NCI-H1105 (cell line): ENCODE measurements at regions not wholly inside any gene's neighbourhood (a gene's known extent, or its start where the extent isn't known, plus 50 kb on each side); places are given as distances from the start of the nearest gene placed in this dataset.

ENCODE experiments used
- DNase-seq: peaks from one replicate; lab custom pipeline; 2025; lab: John Stamatoyannopoulos, UW

DNA sequence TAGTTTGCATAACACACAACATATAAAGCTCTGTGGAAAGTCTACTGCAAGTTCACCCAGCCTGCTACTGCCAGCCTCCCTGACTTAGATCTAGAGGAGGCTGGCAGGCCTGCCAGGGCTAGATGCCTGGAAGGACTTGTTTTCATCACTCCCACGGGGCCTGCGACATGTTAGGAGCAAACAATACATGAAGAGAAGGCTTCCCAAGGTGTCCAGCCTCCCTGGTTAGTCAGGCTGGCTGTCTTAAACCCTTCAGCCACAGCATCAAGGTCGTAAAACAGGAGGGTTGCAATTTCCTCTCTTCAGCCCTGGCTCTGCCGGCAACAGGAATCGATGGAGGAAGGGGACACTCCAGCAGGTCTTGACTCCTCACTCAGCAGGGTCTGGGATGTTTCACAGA, 104.5 kb downstream of the NGF start:
- DNase-seq = no peak

DNA sequence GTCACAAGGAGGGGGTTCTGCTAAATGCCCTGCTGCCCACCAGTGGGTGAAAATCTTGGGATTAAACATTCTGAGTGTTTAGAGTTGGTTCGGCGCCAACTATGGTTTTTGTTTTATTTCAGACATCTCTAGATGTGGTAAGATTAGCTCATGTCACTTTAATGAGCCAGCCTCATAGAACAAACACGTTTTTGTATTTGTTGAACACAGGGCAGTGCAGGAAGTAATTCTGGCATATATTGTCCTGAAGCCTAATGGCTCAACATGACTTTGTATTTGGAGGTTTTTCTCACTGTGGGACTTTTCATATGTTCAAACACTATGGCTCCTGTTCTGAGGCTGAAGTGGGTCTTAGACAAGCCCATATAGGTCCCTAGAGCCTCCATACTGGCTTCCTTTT, 107.8 kb downstream of the NGF start:
- no peak for DNase-seq

DNA sequence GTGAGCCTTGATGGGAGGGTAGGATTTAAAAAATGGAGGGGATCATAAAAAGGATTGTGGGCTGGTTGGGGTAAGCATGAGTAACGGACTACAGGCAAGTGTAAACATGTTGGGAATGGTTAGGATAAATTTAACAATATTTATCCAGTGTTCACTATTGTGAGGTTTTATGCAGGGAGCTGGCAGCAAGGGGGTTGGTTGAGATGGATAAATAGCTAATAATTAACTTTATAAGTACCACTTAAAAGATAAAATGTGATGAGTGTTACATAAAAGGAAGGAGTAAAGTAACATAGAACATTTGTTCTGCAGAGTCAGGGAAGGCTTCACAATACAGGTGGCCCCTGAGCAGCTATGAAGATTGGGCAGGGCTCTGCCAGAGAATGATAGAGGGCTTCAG, 109.0 kb downstream of the NGF start:
- peak; percentile 90 for DNase-seq

DNA sequence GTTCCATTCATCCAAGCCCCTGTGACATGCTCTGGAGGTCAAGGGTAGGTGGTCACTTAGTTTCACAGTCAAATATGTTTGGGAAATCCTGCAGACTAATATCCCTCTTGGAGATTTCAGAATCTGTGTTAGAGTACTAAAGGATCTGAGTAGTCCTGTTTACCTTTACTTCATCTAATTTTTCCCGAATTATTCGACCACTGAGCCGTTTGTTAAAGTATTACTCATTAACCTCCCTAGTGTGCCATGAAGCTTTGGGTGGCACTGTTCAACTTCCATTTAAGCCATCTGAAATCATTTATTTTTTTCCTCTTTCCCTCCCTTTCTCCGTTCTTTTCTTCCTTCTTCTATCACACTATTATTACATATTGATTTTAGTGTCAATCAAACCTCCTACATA, 109.9 kb downstream of the NGF start:
- DNase-seq = no peak

DNA sequence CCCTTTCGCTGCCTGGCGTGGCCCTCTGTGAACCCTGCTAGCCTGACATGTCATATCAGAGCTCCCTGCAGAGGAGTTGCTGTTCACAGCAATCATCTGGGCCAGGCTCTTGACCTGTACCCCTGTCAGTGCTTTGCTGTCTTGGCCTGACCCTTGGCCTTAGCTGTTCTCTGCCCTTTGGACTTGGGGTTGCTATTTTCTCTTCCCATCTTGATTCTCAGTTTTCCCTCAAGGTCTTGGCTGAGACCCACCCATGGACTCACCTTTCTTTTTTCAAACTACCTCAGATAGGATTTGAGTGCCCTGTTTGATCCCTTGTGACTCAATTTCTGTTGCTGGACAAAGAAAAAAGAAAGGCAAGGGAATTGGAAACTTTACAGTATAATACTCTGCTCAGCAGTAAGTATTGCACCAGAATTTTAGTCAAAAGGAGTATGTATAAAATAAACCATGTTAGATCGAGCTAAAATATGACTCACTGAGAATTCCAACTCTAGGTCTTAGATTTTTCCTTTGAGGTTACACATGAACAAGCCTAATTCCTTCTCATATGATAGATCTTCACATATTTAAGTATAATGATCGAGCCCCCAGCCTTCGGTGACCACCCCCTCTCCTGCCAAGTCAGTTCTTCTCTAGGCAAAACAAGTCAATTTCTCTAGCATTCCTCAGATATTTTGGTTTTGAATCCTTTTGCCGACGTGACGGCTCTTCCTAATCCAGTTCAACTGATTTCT, 110.5 kb downstream of the NGF start:
- DNase-seq = no peak

DNA sequence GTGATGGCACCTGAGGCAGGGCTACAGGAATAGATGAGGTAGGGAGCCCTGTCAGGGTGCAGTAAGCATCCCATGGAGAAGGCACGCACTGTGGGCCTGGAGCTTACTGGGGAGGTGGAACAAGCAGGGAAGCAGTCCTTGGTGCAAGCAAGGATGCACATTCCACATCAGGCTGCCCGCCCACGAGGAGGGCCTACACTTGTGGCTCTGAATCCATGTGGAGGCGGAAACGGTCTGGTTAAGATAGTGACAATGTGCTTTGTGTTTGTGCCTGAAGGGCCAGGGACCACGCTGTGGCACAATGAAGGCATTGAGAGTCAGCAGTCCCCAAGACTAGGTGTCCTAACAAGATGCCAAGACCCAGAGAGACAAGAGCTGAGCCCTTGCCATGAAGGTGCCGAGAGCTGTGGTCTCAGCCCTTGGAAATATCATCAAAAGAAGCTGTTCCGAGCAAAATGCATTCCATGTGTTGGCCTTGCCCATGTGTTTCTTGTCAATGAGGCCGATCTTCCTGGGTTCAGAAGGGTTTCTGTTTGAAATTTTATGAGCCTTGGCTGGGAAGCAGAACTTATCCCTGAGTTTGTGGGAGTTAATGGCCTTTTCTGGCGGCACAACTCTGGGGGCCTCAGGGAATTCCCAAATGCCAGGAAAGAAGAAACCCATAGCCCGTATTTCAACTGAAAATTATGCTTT, 111.9 kb downstream of the NGF start:
- no peak for DNase-seq

DNA sequence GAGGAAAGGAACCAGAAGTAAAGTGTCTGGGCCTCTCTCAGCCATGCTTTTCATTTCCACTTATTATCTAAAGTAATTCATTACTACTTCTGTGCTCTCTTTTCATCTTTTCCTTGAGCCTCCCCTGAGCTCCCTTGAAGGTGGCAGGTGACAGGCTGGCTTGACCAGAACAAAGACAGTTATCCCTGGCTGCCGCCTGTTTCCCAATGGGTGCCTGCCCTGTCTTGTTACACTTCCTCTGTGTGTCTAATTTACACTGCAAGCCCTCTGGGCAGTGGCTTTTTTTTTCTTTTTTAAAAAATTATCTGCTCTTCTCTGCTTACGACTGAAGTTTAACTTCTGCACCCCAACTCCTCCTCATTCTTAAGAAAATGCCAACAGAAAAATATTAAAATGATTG, 113.4 kb downstream of the NGF start:
- no peak for DNase-seq

DNA sequence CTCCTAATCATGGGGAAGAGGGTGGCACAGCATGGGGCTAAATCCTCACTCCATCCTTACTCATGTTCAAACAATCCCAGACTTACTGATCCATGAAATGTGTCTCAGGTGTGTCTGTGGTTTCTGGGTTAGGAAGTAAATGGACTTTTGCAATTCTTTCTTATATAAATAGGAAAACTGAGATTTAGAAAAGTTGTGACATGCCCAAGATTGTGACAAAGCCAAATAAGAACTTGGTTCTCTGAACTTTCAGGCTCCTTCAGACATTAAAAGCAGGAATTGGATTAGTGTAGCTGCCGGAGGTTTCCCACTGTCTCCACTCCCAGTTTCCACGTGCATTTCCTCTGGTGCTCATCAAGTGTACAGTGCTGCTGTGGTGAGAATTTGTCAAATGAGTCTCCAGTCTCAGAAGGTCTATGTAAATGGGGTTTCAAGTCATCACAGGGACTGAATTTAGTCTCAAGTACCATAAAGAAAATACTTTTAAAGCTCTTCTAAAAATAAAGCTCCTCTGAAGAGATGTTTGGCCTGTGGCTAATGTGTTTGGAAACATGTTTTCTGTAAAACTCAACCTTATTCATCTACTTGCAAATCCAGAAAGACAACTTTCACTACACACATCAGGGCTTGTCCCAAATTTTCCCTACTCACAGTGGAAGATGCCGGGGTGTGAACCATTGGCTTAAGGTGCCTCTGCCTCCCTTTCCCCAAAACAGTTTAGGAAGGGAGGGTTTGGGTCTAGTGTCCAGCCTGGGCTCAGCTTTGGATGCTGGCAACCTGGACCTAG, 115.2 kb downstream of the NGF start:
- DNase-seq = no peak

DNA sequence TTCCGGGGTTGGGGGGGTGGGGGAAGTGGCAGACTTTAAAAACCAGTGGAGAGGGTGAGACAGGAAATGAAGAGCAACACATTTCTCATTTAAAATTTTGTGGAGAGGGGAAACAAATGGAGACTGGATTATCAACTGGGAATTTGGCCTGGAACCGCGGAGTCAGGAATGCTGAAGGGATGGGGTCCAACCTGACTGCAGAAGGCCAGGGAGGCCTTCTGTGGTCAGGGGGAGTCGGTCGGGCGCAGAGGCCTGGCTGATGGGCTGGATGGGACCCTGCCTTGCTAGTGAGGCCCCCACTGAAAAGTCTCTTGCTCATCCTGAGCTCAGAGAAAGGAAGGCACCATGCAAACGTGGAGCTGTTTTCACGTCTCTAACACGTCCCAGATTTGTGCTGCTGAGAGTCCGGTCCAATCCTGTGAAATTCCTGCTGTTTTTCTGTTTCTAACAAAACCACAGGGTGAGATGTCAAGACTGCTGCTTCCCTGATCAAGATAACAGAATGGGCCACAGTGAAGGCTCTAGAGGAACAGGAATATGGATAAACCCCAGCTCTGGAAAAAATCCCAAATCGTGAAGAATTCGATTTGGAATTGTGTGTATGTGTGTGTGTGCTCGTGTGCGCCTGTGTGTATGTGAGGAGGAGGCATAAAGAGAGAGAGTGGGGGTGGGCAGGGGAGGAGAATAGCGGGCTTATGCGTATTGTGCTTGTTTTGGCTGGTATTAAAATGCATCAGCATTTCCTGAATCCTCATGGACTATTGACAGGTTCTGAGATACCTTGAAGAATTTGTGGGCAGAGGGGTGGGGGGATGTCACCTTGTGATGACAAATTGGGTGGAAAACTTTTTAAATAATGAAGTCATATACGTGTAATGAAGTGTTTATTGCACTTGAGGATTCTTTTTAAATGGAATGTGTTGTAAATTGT, 117.4 kb downstream of the NGF start:
- no peak for DNase-seq

DNA sequence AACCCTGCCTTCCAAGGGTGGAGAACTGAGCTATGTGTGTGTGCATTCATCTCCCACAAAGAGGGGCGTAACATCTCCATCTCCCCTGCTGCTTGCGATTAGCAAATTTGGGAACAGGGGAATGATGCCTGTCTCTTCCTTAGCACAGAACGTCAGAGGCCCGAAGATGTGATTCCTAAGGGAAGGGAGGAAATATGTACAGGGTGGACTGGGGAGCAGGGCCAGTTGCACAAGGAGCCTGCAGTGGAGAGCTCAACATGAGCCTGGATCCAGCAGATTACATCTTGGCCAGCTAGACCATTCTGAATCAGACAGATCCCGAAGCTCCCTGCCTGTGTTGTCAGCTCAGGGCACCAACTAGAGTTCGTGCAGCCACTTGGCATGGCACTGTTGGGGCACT, 118.1 kb downstream of the NGF start:
- DNase-seq = no peak

DNA sequence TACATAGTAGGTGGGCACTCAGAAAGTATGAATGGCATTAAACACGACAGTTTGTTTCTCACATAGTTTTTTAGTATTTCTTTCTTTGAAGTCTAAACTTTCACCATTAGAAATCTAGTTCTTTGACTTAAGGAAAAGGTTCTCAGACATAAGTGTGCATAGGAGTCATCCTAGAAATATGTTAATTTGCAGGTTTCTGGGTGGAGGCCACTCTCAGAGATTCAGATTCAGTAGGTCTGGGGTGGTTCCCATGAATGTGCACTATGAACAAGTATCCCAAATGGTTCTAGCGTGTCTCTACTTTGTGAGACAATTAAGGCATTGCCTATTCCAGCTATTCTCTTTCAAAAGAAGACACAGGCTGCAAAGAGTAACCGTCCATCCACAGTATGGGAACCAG, 119.3 kb downstream of the NGF start:
- DNase-seq = no peak

DNA sequence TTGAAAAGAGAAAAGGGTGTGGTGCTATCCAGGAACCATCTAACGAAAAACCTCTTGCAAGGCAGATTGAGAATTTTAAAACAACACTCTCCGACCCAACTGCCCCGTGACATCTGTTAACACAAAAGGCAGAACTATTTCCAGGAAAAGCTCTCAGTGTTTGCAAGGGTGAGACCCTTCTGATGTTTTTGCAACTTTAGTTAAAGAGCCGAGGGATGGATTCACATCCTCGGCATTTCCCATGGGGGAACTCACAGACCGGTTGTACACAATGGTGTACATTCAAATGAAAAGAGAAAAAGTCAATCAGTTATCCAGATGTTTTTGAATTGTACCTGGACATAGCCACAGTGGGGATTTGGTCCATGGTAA, 120.0 kb downstream of the NGF start:
- DNase-seq = no peak

DNA sequence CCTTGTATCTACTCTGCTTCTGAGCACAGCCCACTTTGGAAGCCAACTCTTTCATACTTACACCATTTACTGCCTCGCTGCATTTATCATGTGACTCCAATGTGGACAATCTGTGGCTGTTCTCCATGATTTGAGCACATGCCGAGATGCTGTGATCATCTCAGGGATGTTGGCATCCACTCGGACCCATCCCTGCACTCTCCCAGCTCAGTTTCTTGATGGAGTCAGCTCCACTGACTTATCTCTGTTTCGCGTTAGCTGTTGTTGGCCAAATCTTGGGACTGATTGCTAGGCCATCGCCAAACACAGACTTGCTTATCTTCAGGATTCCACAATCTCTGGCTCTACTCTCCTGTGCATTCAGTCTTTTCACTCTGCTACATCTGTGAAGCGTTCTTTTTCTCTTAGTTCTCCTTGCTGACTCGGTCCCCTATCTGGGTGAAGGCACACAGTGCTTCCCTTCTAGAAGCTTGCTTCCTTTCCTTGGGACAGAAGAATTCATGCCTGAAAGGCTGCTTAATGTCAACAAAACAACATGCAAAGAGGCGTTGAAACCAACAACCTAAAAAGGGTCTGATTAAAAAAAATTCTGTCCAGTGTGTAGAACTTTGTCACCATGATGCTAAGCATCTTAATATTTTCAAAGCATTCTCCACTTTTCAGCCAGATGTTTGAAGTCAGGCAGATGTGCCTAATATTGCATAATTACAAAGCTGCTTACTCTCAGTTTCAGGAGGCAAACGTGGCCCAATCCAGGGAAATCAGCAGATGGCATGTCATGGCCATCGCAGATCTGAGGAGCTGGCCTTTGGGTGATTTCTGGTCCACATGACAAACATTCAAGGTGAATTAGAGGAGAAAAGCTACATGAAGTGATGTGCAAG, 120.7 kb downstream of the NGF start:
- no peak for DNase-seq

DNA sequence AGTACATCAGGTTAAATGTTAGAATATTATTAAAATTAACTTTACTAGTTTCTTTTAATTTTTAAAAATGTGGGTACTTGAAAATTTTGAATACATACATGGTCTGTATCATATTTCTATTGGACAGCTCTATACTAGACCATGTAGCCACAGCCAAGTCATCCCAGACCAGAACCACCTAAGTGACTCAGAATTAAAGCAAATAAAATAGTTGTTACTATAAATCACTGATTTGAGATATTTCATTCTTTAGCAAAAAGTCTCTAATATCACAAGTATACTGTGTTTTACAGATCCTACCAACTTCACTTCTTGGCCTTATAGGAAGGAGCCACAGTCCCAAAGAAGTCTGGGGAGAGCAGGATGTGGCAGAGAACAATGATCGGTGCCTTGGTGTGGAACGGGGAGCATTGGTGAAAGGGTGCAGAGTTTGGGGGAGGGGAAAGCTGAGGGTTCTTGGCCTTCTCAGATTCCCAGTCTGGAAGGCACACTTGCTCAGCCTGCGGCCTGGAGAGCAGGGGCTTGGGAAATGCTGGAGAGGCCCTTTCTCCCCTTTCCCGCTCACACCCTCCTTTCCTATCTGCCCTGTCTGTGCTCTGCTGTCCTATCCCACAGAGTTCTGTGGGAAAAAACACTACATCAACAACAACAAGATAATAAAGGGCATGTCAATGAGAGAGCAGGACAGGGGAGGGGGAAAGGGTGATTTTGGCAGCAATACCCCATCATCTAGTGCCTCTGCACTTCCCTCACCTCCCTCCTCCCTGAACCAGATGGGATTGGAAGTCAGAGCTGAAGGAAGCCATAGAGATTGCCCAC, 122.1 kb downstream of the NGF start:
- DNase-seq = no peak

DNA sequence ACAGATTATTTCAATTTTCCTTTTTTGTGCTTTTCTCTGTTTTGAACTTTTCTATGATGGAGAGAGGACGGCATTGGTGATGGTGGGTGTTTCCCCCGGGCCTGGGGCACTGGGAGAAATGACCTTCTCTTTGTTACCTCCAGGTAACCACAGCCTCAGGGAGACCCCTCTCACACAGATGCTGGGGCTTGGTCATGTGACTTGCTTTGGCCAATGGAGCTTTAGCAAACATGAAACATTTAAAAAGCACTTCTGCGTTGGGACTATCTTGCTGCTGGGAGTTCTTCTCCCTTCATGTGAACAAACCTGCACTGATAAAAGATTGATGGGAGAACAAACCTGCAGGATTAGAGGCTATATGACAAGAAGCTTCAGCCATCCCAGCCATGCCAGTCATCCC, 122.9 kb downstream of the NGF start:
- no peak for DNase-seq

DNA sequence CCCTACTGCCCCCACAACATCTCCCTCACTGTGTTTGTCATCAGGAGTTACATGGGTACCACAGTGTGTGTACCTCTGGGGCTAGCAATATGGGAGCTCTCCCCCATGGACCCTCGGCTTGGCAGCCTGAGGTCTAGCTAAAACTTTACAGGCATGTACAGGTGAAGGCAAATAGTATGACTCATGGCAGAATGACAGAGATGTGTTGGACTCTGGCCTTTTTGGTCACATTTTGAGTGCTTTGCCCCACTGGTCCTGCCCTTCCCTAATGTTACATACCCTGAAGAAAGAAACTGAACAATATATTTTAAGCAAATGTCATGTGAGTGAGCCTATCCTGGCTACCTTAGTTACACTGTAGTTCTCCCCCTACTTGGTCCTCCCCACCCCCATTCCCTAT, 124.0 kb downstream of the NGF start:
- DNase-seq = no peak

DNA sequence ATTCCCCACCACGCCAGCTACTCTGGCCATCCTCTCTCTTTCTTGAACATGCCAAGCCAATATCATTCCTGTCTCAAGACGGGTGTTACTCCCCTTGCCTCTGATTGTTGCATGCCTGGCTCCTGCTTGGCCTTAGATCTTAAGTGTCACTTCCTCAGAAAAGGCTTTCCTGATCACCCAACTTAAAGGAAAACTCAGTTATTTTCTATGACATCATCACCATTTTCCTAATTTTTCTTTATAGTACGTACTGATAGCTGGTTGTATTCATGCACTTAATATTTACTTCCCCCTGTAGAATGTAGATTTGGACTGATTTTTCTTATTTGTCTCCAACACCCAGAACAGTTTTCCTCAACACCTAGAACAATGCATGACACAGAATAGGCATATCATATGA, 123.8 kb upstream of the TSPAN2 start:
- DNase-seq = no peak

DNA sequence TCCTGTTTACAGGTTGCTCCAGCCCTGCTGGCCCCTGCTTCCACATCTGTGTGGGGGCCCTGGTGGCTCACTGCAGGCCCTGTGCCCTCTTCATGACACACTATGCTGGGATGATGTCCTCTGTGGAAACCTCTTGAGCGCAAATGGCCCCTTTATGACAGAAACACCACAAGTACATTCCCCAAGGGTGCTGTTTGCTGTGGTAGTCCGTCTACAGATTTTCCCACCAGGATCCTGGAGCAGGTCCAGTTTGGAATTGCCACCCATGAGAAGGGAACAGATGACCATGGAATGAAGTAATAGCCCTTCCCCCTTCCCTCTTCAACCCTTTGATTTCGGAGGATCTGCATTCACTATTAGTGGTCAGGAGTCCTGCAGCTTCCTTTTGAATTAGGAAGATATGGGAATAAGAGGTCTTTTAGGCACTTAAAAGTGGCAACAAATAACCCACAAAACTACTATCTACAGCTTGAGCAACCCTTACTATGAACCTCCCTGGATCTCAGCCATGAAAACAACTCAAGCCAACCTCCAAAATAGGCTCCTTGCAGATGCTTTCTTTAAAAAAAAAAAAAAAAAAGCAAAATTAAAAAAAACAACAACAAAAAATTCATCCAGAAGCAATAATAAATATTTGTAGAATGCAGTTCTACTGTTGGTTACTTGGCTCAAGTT, 121.9 kb upstream of the TSPAN2 start:
- DNase-seq = no peak

DNA sequence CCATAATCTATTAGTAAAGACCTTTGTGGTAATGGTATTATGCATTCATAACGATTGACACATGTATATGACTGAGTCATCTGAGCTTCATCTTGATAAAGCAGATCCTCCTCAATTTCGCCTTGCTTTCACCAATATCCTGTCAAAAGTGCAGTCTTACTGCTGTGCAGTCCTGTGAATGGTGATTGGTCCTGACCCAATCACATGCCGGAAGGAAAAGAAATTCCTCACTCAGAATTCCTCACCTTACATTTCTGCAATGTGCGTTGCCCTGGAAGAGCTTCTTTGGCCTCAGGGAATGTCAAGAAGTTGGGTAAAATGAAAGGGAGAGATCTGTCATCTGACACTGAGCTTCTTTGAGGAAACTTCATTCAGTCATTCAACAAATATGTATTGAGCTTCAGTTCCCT, 121.0 kb upstream of the TSPAN2 start:
- no peak for DNase-seq

DNA sequence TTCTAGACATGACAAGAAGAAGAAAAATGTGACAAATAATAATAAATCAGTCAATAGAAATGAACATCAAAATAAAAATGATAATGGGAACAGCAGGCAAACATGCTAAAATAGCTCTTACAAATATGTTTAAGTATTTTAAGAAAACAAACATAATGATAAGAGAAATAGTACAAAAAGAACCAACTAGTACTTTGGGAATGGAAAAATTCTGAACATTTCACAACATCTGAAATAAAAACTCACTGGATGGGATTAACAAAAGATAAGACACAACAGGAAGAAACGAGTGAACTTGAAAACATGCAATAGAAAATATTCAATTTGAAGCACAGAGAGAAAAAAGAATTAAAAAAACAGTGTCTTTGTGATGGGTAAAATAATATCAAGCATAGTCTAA, 115.2 kb upstream of the TSPAN2 start:
- no peak for DNase-seq
